ENCODE measurements at regions not wholly inside any gene's neighbourhood (a gene's known extent, or its start where the extent isn't known, plus 50 kb on each side); places are given as distances from the start of the nearest gene placed in this dataset.

GRCh38 chr12:111189792-111190191 lies 179.1 kb downstream of the PHETA1 start:
- no peak overlapping the region for H3K4me3 ChIP-seq (replicated peaks; ENCODE audit: low read depth, low read length)
- no peak for DNase-seq (ENCODE audit: extremely low read depth, low read depth)

GRCh38 chr12:111188436-111188835 lies 180.5 kb downstream of the PHETA1 start:
- H3K4me3 ChIP-seq (replicated peaks; ENCODE audit: low read depth, low read length) = no peak overlapping the region
- DNase-seq (ENCODE audit: extremely low read depth, low read depth) = no peak
- TF ChIP-seq, protein P1, sequence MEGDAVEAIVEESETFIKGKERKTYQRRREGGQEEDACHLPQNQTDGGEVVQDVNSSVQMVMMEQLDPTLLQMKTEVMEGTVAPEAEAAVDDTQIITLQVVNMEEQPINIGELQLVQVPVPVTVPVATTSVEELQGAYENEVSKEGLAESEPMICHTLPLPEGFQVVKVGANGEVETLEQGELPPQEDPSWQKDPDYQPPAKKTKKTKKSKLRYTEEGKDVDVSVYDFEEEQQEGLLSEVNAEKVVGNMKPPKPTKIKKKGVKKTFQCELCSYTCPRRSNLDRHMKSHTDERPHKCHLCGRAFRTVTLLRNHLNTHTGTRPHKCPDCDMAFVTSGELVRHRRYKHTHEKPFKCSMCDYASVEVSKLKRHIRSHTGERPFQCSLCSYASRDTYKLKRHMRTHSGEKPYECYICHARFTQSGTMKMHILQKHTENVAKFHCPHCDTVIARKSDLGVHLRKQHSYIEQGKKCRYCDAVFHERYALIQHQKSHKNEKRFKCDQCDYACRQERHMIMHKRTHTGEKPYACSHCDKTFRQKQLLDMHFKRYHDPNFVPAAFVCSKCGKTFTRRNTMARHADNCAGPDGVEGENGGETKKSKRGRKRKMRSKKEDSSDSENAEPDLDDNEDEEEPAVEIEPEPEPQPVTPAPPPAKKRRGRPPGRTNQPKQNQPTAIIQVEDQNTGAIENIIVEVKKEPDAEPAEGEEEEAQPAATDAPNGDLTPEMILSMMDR (IDR thresholded peaks at IDR 0.05; ENCODE audit: low read depth, low read length, missing control alignments) = no peak

More at GRCh38 chr12:111189792-111190191, 179.1 kb downstream of the PHETA1 start:
- TF ChIP-seq, protein P1 (IDR thresholded peaks at IDR 0.05; ENCODE audit: low read depth, low read length, missing control alignments) = no peak

GRCh38 chr12:111186347-111186746 lies 182.5 kb downstream of the PHETA1 start:
- no peak overlapping the region for H3K4me3 ChIP-seq (replicated peaks; ENCODE audit: low read depth, low read length)
- no peak for DNase-seq (ENCODE audit: extremely low read depth, low read depth)
- TF ChIP-seq, protein P1 (IDR thresholded peaks at IDR 0.05; ENCODE audit: low read depth, low read length, missing control alignments) = no peak

DNA sequence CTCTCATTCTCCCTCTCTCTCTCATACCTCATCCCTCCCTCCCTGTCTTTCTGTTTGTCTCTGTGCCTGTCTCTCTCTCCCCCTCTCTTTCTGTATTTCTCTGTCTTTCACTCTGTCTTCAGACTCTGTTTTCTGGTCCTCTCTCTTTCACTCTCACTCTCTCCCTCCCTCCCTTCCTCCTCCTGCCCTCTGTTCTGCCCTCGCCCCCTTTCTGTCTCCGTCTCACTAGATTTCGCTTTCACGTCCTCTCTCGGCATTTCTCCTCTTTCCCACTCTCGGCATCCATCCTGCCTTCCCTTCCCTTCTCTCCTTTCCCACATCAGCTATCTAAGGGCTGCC lies 183.0 kb downstream of the PHETA1 start:
- no peak overlapping the region for H3K4me3 ChIP-seq (replicated peaks; ENCODE audit: low read depth, low read length)
- TF ChIP-seq, protein P1 (IDR thresholded peaks at IDR 0.05; ENCODE audit: low read depth, low read length, missing control alignments) = no peak
- DNase-seq (ENCODE audit: extremely low read depth, low read depth) = no peak

- H3K4me3 ChIP-seq (replicated peaks; ENCODE audit: low read depth, low read length) = no peak overlapping the region
- TF ChIP-seq, protein P1 (IDR thresholded peaks at IDR 0.05; ENCODE audit: low read depth, low read length, missing control alignments) = no peak
- no peak for DNase-seq (ENCODE audit: extremely low read depth, low read depth)
Measured at GRCh38 chr12:111185206-111185888, 183.5 kb downstream of the PHETA1 start.

- H3K4me3 ChIP-seq (replicated peaks; ENCODE audit: low read depth, low read length) = no peak overlapping the region
- TF ChIP-seq, protein P1 (IDR thresholded peaks at IDR 0.05; ENCODE audit: low read depth, low read length, missing control alignments) = no peak
- no peak for DNase-seq (ENCODE audit: extremely low read depth, low read depth)
Measured at GRCh38 chr12:111184161-111184560, 184.7 kb downstream of the PHETA1 start.

- H3K4me3 ChIP-seq (replicated peaks; ENCODE audit: low read depth, low read length) = no peak overlapping the region
- DNase-seq (ENCODE audit: extremely low read depth, low read depth) = no peak
- TF ChIP-seq, protein P1 (IDR thresholded peaks at IDR 0.05; ENCODE audit: low read depth, low read length, missing control alignments) = no peak
Measured at GRCh38 chr12:111183094-111183493, 185.8 kb downstream of the PHETA1 start.
